IMR-90 (cell line): ENCODE measurements at regions not wholly inside any gene's neighbourhood (a gene's known extent, or its start where the extent isn't known, plus 50 kb on each side); places are given as distances from the start of the nearest gene placed in this dataset.

Source experiments
- ATAC-seq: fragments of 200-7000 bp; cut with Tn5 transposase; 2 replicates; pipeline ENCODE4 v1.9.1; 2020; ENCODE audit warnings: low read depth, mild to moderate bottlenecking, moderate library complexity
- BruUV-seq: library from RNA; stranded (reverse); fragments of 400-500 nt; replicated peaks from 2 replicates; lab custom pipeline; 2021; lab: Mats Ljungman, UMichigan
- CTCF ChIA-PET: fragments of 300-600 bp; formaldehyde crosslinking; extraction: SDS; loops from one replicate; lab custom pipeline; 2021; ENCODE audit warnings: antibody characterized with exemption; lab: Yijun Ruan, JAX
- POLR2A ChIA-PET: fragments of 300-600 bp; sonication (Branson Sonifier 250); formaldehyde crosslinking; loops from one replicate; lab custom pipeline; 2022; ENCODE audit warnings: antibody characterized with exemption; ENCODE audit not compliant: unreplicated experiment; lab: Charles Lee
- DNase-seq: peaks from one replicate; pipeline ENCODE4 v3.0.0; 2013
- H2AFZ ChIP-seq: replicated peaks from 2 replicates; pipeline ENCODE3; 2013; ENCODE audit warnings: low read length, mild to moderate bottlenecking; ENCODE audit not compliant: poor library complexity
- H2AK5ac ChIP-seq: 2 replicates; pipeline ENCODE4 v1.6.1; 2013; ENCODE audit warnings: low read depth, low read length, inconsistent platforms
- H2AK9ac ChIP-seq: replicated peaks from 2 replicates; pipeline ENCODE3; 2013; ENCODE audit warnings: mild to moderate bottlenecking, low read depth, low read length, moderate library complexity; ENCODE audit not compliant: poor library complexity
- H2BK120ac ChIP-seq: 2 replicates; pipeline ENCODE4 v1.6.1; 2013; ENCODE audit warnings: low read depth, low read length, inconsistent platforms
- H2BK15ac ChIP-seq: 3 replicates; pipeline ENCODE4 v1.6.1; 2013; ENCODE audit warnings: low read depth, low read length, inconsistent platforms
- H2BK20ac ChIP-seq: 2 replicates; pipeline ENCODE4 v1.6.1; 2013; ENCODE audit warnings: low read depth, mild to moderate bottlenecking, inconsistent platforms, low read length, moderate library complexity
- H2BK5ac ChIP-seq: 2 replicates; pipeline ENCODE4 v1.6.1; 2013; ENCODE audit warnings: mild to moderate bottlenecking, low read depth, low read length, inconsistent platforms; ENCODE audit not compliant: poor library complexity, severe bottlenecking
- H3K14ac ChIP-seq: replicated peaks from 2 replicates; pipeline ENCODE4 v1.6.1; 2013; ENCODE audit warnings: low read depth, low read length, inconsistent platforms
- H3K18ac ChIP-seq: 2 replicates; pipeline ENCODE4 v1.6.1; 2013; ENCODE audit warnings: low read depth, low read length, control low read depth
- H3K23ac ChIP-seq: 2 replicates; pipeline ENCODE4 v1.6.1; 2013; ENCODE audit warnings: low read depth, low read length, inconsistent platforms
- H3K27ac ChIP-seq: 2 replicates; pipeline ENCODE4 v1.5.1; 2013; ENCODE audit warnings: mild to moderate bottlenecking, control low read depth, low read length; ENCODE audit not compliant: insufficient read depth
- H3K27me3 ChIP-seq: 2 replicates; pipeline ENCODE4 v1.6.1; 2013; ENCODE audit warnings: low read length; ENCODE audit not compliant: control insufficient read depth, insufficient read depth
- H3K36me3 ChIP-seq: 2 replicates; pipeline ENCODE4 v1.6.1; 2013; ENCODE audit warnings: low read length, mixed read lengths; ENCODE audit not compliant: control insufficient read depth, insufficient read depth
- H3K4ac ChIP-seq: 2 replicates; pipeline ENCODE4 v1.6.1; 2013; ENCODE audit warnings: low read depth, low read length, inconsistent platforms
- H3K4me1 ChIP-seq: 2 replicates; pipeline ENCODE4 v1.6.1; 2013; ENCODE audit warnings: low read length, mixed read lengths; ENCODE audit not compliant: control insufficient read depth, insufficient read depth
- H3K4me2 ChIP-seq: 2 replicates; pipeline ENCODE4 v1.6.1; 2013; ENCODE audit warnings: low read depth, mild to moderate bottlenecking, control low read depth, low read length, moderate library complexity
- H3K4me3 ChIP-seq: 2 replicates; pipeline ENCODE4 v1.5.1; 2013; ENCODE audit warnings: low read depth, mild to moderate bottlenecking, control low read depth, low read length, moderate library complexity; ENCODE audit not compliant: insufficient read depth
- H3K56ac ChIP-seq: 2 replicates; pipeline ENCODE4 v1.6.1; 2013; ENCODE audit warnings: low read length, inconsistent platforms; ENCODE audit not compliant: insufficient read depth; ENCODE audit errors: extremely low read depth
- H3K79me1 ChIP-seq, 2 experiments: 2 replicates each; pipeline ENCODE4 v1.6.1; 2013; ENCODE audit warnings: low read length in 2 of 2, inconsistent platforms in 1 of 2, low read depth in 1 of 2
- H3K9ac ChIP-seq: 2 replicates; pipeline ENCODE4 v1.6.1; 2013; ENCODE audit warnings: low read depth, low read length, control low read depth
- H3K9me1 ChIP-seq: 2 replicates; pipeline ENCODE4 v1.6.1; 2013; ENCODE audit warnings: low read length, inconsistent platforms; ENCODE audit not compliant: insufficient read depth
- H3K9me3 ChIP-seq: 2 replicates; pipeline ENCODE4 v1.6.1; 2013; ENCODE audit warnings: low read length; ENCODE audit not compliant: control insufficient read depth, insufficient read depth
- H4K20me1 ChIP-seq: 2 replicates; pipeline ENCODE4 v1.6.1; 2013; ENCODE audit warnings: low read length, inconsistent platforms; ENCODE audit not compliant: insufficient read depth
- H4K5ac ChIP-seq: 2 replicates; pipeline ENCODE4 v1.6.1; 2013; ENCODE audit warnings: mild to moderate bottlenecking, low read depth, low read length, control low read depth
- H4K8ac ChIP-seq, 2 experiments: 2 replicates each; pipeline ENCODE4 v1.6.1; 2013; ENCODE audit warnings: low read depth in 2 of 2, low read length in 2 of 2, control low read depth in 1 of 2, inconsistent platforms in 1 of 2
- H4K91ac ChIP-seq: 2 replicates; pipeline ENCODE4 v1.6.1; 2013; ENCODE audit warnings: low read depth, low read length, inconsistent platforms; ENCODE audit not compliant: insufficient read depth
- BHLHE40 ChIP-seq: fragments of 150-350 bp; IDR thresholded peaks from 2 replicates; pipeline ENCODE4 v1.6.1; 2016; ENCODE audit warnings: mild to moderate bottlenecking, low read depth, low read length
- CEBPB ChIP-seq: IDR thresholded peaks from 2 replicates; pipeline ENCODE4 v1.6.1; 2012; ENCODE audit warnings: low read depth, low read length, improper control_type of control experiment
- CHD1 ChIP-seq: IDR thresholded peaks from 2 replicates; pipeline ENCODE4 v1.6.1; 2012; ENCODE audit warnings: low read depth, low read length, improper control_type of control experiment
- CTCF ChIP-seq: conservative IDR thresholded peaks from 2 replicates; pipeline ENCODE4 v1.5.1; 2012; ENCODE audit warnings: mild to moderate bottlenecking, low read depth, low read length, improper control_type of control experiment
- ELK1 ChIP-seq: fragments of 150-350 bp; IDR thresholded peaks from 2 replicates; pipeline ENCODE4 v1.6.1; 2016; ENCODE audit warnings: low read depth, mild to moderate bottlenecking, low read length, moderate library complexity, borderline replicate concordance
- FOS ChIP-seq: fragments of 150-350 bp; IDR thresholded peaks from 2 replicates; pipeline ENCODE4 v1.6.1; 2016; ENCODE audit warnings: low read depth, low read length
- MAFK ChIP-seq: IDR thresholded peaks from 2 replicates; pipeline ENCODE4 v1.6.1; 2012; ENCODE audit warnings: low read depth, low read length, improper control_type of control experiment
- MAZ ChIP-seq: IDR thresholded peaks from 2 replicates; pipeline ENCODE4 v1.6.1; 2012; ENCODE audit warnings: low read depth, mild to moderate bottlenecking, low read length, improper control_type of control experiment, moderate library complexity, borderline replicate concordance
- MXI1 ChIP-seq: IDR thresholded peaks from 2 replicates; pipeline ENCODE4 v1.6.1; 2012; ENCODE audit warnings: low read depth, mild to moderate bottlenecking, low read length, moderate library complexity, borderline replicate concordance
- NFE2L2 ChIP-seq: fragments of 150-350 bp; IDR thresholded peaks from 2 replicates; pipeline ENCODE4 v1.6.1; 2016; ENCODE audit warnings: low read depth, mild to moderate bottlenecking, low read length
- POLR2A ChIP-seq: IDR thresholded peaks from 2 replicates; pipeline ENCODE4 v1.6.1; 2012; ENCODE audit warnings: mild to moderate bottlenecking, low read depth, low read length
- RAD21 ChIP-seq: IDR thresholded peaks from 2 replicates; pipeline ENCODE4 v1.6.1; 2012; ENCODE audit warnings: low read length, improper control_type of control experiment
- RCOR1 ChIP-seq: IDR thresholded peaks from 2 replicates; pipeline ENCODE4 v1.6.1; 2012; ENCODE audit warnings: mild to moderate bottlenecking, low read length, improper control_type of control experiment; ENCODE audit not compliant: insufficient replicate concordance
- RFX5 ChIP-seq: IDR thresholded peaks from 2 replicates; pipeline ENCODE4 v1.8.0; 2012; ENCODE audit warnings: low read depth, mild to moderate bottlenecking, low read length, moderate library complexity
- SMC3 ChIP-seq: fragments of 150-350 bp; IDR thresholded peaks from 2 replicates; pipeline ENCODE4 v1.6.1; 2016; ENCODE audit warnings: low read depth, mild to moderate bottlenecking, antibody characterized with exemption, low read length, moderate library complexity
- USF2 ChIP-seq: fragments of 150-350 bp; IDR thresholded peaks from 2 replicates; pipeline ENCODE4 v1.6.1; 2017; ENCODE audit warnings: mild to moderate bottlenecking, antibody characterized with exemption, low read length, low read depth
- WGBS, 2 experiments: methylation state at CpG; one replicate each; pipeline versions ENCODE4 v1.1.5 to v1.1.7; 2013; ENCODE audit warnings: missing lambda C conversion rate in 2 of 2; ENCODE audit not compliant: insufficient read length in 1 of 2; ENCODE audit errors: extremely low coverage in 2 of 2; 5-methylcytosine and 5-hydroxymethylcytosine counted together
- dilution Hi-C: fragments of 300-500 bp; cut with HindIII; formaldehyde crosslinking; loops from one replicate; pipeline ENCODE4 v1.14.3; 2018; ENCODE audit warnings: low sequenced_read_pairs; ENCODE audit not compliant: unreplicated experiment
- in situ Hi-C: fragments of 300-500 bp; cut with MboI; formaldehyde crosslinking; loops from 3 replicates; pipeline ENCODE4 v1.14.3; 2019; ENCODE audit warnings: low sequenced_read_pairs, inconsistent platforms, mixed read lengths
- intact Hi-C: fragments of 100-400 bp; cut with micrococcal nuclease; formaldehyde crosslinking; loops from 2 replicates; pipeline ENCODE4 v1.10.0; 2022

GRCh38 chr22:26842103-26842502, 184.7 kb downstream of the MIAT start:
- WGBS, 2 experiments, result 9% methylated on average over 2 of the region's 5 CpGs; no CpG with 5 or more reads in 1 of the 2 experiments
- H2BK15ac ChIP-seq, result no peak overlapping the region
- no peak overlapping the region for H3K56ac ChIP-seq
- H3K18ac ChIP-seq, result no peak overlapping the region
- intact Hi-C loops, result no loop called here
- no peaks in the 10 kb centered on the region for H3K4me1 ChIP-seq
- no peak for ATAC-seq
- no peaks in the 10 kb centered on the region for H3K36me3 ChIP-seq
- no TSS peak for BruUV-seq
- H3K4me2 ChIP-seq, result no peak overlapping the region
- no peak overlapping the region for H3K4ac ChIP-seq
- no peak overlapping the region for H2AFZ ChIP-seq
- no peak overlapping the region for H4K5ac ChIP-seq
- TF ChIP-seq ELK1, result no peak
- no peak for TF ChIP-seq FOS
- TF ChIP-seq CEBPB, result no peak
- TF ChIP-seq BHLHE40, result no peak
- no peak for TF ChIP-seq USF2
- TF ChIP-seq MXI1, result no peak
- TF ChIP-seq RCOR1, result no peak
- TF ChIP-seq MAFK, result no peak
- no peak for TF ChIP-seq POLR2A
- TF ChIP-seq CHD1, result no peak
- TF ChIP-seq NFE2L2, result no peak
- no peak for TF ChIP-seq CTCF
- TF ChIP-seq RAD21, result no peak
- no peak for TF ChIP-seq MAZ
- no peak for TF ChIP-seq SMC3
- no peak for TF ChIP-seq RFX5
- ChIA-PET CTCF (interaction anchor here (0.6 kb wide), 1 partner anchor 309 kb away, joined by 5 read pairs; no protein-coding TSS in a partner anchor), POLR2A (no interaction called here)
- H3K27ac ChIP-seq, result no peak overlapping the region
- H4K20me1 ChIP-seq, result no peaks in the 10 kb centered on the region
- in situ Hi-C loops, result no loop called here
- H3K9me3 ChIP-seq, result peaks cover 2% of the 10 kb centered on the region; the same call in 1 of the 2 replicates
- H2AK9ac ChIP-seq, result no peak overlapping the region
- no peak overlapping the region for H3K4me3 ChIP-seq
- no peak overlapping the region for H3K23ac ChIP-seq
- no peak overlapping the region for H2BK5ac ChIP-seq
- no peaks in the 10 kb centered on the region for H3K79me1 ChIP-seq
- no peak overlapping the region for H3K14ac ChIP-seq
- dilution Hi-C loops, result no loop called here
- no peak overlapping the region for H2BK20ac ChIP-seq
- H4K91ac ChIP-seq, result no peak overlapping the region
- DNase-seq, result no peak
- H3K9me1 ChIP-seq, result no peaks in the 10 kb centered on the region; the same call in 1 of the 2 replicates
- no peak overlapping the region for H2BK120ac ChIP-seq
- no peak overlapping the region for H3K9ac ChIP-seq
- H2AK5ac ChIP-seq, result no peak overlapping the region
- no peak overlapping the region for H4K8ac ChIP-seq
- peaks cover 43% of the 10 kb centered on the region for H3K27me3 ChIP-seq
